ENCODE measurements at regions not wholly inside any gene's neighbourhood (a gene's known extent, or its start where the extent isn't known, plus 50 kb on each side); places are given as distances from the start of the nearest gene placed in this dataset.

GRCh38 chr9:121550041-121550440 lies 50.4 kb upstream of the GGTA1 start:
- Histone ChIP-seq H3K4me3 (peak overlapping the region in 1 of 5 donors; percentile 28), H3K4me1 (replicated peaks in 1 of 2) (peaks cover 0 to 8% of the 10 kb centered on the region in 2 donors), H3K27ac (no peak overlapping the region)
- no peak for ATAC-seq (replicated peaks in 6 of 8)
- in situ Hi-C loops (cut with MboI; ENCODE audit: low pct_unique_long_range_greater_than_20kb in 2 of 9, low sequenced_read_pairs in 9 of 9, unreplicated experiment in 9 of 9), result loop anchor here in 2 of 9 experiments (25.0 kb wide), 2 partner anchors 137 to 437 kb away; no protein-coding TSS in a partner anchor
- 60 to 94% (median 85%) methylated on average over 3 to 6 of the region's 6 CpGs; no CpG with 5 or more reads in 3 of the 10 experiments for WGBS, 10 experiments

DNA sequence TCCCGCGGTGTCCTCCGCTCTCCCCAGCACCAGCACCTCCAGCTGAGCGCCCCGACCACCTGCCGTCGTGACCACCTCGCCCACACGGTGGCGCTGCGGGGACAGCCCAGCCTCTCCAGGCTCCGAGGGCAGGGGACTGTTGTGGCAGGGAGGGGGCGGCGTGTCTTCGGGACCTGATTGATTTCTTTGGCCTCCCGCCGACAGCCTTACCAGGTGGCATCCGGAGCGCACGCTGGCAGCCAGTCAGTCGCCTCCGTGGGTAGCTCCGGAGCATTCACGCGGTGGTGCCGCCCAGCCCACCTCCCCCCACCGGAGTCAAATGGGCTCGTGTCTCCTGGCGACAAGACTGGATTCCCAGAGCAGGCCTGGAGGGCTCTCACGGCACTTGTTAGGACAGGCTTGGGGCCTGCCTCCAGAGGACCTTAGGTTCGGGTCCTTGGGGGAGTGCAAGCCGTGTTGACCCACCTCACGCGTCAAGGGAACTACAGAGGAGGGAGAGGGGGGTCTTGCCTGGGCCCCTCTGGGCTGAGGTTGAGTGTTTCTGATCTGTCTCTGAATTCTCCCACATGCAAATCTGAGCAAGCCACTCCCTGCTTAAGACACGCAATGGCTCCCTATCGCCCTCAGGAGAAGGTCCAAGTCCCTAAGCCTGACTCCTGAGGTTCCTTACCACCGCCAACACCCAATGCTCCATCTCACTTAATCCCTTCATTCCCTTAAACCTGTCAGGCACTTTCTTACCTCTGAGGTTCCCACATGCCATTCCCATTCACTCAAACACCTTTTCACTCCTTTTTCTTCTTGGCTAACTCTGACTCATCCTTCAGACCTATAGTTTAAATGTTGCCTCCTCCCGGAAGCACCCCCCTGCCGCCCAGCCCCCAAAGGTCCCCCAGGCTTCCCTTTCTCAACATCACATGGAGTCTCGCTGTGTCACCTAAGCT lies 51.2 kb upstream of the GGTA1 start:
- ATAC-seq (replicated peaks in 6 of 8), result peak; percentile 59 to 81 (median 76)
- in situ Hi-C loops (cut with MboI; ENCODE audit: low pct_unique_long_range_greater_than_20kb in 2 of 9, low sequenced_read_pairs in 9 of 9, unreplicated experiment in 9 of 9), result loop anchor here in 2 of 9 experiments (25.0 kb wide), 2 partner anchors 136 to 436 kb away; no protein-coding TSS in a partner anchor
- peaks cover 0 to 8% of the 10 kb centered on the region in 2 donors for H3K4me1 ChIP-seq (replicated peaks in 1 of 2)
- WGBS, 10 experiments, result 7 to 80% (median 60%) methylated on average over 1 to 10 of the region's 40 CpGs; no CpG with 5 or more reads in 3 of the 10 experiments
- H3K4me3 ChIP-seq, result peak overlapping the region; percentile 2 to 30 (median 17)
- H3K27ac ChIP-seq, result no peak overlapping the region

- no peak for ATAC-seq (replicated peaks in 6 of 8)
- H3K4me1 ChIP-seq (replicated peaks in 1 of 2), result peaks cover 0 to 5% of the 10 kb centered on the region in 2 donors
- no peak overlapping the region for H3K4me3 ChIP-seq
- WGBS, 10 experiments, result 32 to 90% (median 70%) methylated on average over 1 to 5 of the region's 9 CpGs; no CpG with 5 or more reads in 3 of the 10 experiments
- H3K27ac ChIP-seq, result no peak overlapping the region
- in situ Hi-C loops (cut with MboI; ENCODE audit: low pct_unique_long_range_greater_than_20kb in 2 of 9, low sequenced_read_pairs in 9 of 9, unreplicated experiment in 9 of 9), result loop anchor here in 2 of 9 experiments (25.0 kb wide), 2 partner anchors 135 to 435 kb away; no protein-coding TSS in a partner anchor
These were observed 52.5 kb upstream of the GGTA1 start for GRCh38 chr9:121551985-121552753.

DNA sequence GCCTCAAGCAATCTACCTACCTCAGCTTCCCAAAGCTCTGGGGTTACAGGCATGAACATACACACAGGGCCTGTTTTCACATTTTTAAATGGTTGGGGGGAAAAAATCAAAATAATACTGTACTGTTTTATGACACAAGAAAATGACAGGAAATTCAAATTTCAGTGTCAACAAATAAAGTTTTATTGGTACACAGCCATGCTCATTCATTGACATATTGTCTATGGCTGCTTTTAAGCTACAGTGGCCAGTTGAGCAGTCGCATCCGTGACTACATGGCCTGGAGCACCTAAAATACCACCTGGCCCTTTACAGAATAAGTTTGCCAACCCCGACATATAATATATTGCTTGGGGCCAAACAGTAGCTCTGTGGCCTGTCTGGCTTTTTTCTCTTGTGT lies 56.4 kb upstream of the GGTA1 start:
- no peak overlapping the region for H3K4me3 ChIP-seq
- in situ Hi-C loops (cut with MboI; ENCODE audit: low pct_unique_long_range_greater_than_20kb in 2 of 9, low sequenced_read_pairs in 9 of 9, unreplicated experiment in 9 of 9), result loop anchor here in 2 of 9 experiments (25.0 kb wide), 2 partner anchors 131 to 431 kb away; no protein-coding TSS in a partner anchor
- ATAC-seq (replicated peaks in 6 of 8), result no peak
- H3K4me1 ChIP-seq (replicated peaks in 1 of 2), result peaks cover 7 to 11% of the 10 kb centered on the region in 2 donors
- H3K27ac ChIP-seq, result no peak overlapping the region
- WGBS, 10 experiments, result 83 to 100% (median 95%) methylated on average over 1 to 3 of the region's 3 CpGs; no CpG with 5 or more reads in 2 of the 10 experiments

DNA sequence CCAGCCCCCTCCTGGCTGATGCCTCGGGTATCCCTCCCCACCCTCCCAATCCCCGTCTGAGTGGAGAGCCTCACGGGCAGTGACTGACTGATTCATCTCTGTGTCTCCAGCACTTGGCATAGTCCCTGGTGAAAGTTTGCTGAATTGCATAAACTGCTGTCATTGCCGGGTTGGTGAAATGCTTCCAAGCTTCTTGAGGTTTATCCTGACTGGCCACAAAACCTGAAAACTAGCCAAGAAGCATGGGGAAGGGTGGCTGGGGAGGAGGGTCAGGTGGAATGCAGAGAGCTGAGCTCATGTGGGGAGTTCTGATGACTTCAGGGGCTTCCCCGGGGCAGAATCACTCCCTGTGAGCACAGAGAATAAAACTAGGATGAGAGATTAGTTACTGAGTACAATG lies 56.9 kb upstream of the GGTA1 start:
- in situ Hi-C loops (cut with MboI; ENCODE audit: low pct_unique_long_range_greater_than_20kb in 2 of 9, low sequenced_read_pairs in 9 of 9, unreplicated experiment in 9 of 9), result loop anchor here in 2 of 9 experiments (25.0 kb wide), 2 partner anchors 131 to 431 kb away; no protein-coding TSS in a partner anchor
- H3K4me1 ChIP-seq (replicated peaks in 1 of 2), result peaks cover 7 to 11% of the 10 kb centered on the region in 2 donors
- H3K27ac ChIP-seq, result no peak overlapping the region
- WGBS, 10 experiments, result 0 to 80% (median 20%) methylated on average over 1 to 2 of the region's 5 CpGs; no CpG with 5 or more reads in 5 of the 10 experiments
- H3K4me3 ChIP-seq, result no peak overlapping the region
- ATAC-seq (replicated peaks in 6 of 8), result peak in 5 of 8 experiments; percentile 7 to 73 (median 35)

GRCh38 chr9:121557581-121558447 lies 58.2 kb upstream of the GGTA1 start:
- in situ Hi-C loops (cut with MboI; ENCODE audit: low pct_unique_long_range_greater_than_20kb in 2 of 9, low sequenced_read_pairs in 9 of 9, unreplicated experiment in 9 of 9), result loop anchor here in 2 of 9 experiments (25.0 kb wide), 2 partner anchors 129 to 429 kb away; no protein-coding TSS in a partner anchor
- Histone ChIP-seq H3K27ac (no peak overlapping the region), H3K4me1 (replicated peaks in 1 of 2) (peaks cover 7 to 11% of the 10 kb centered on the region in 2 donors), H3K4me3 (no peak overlapping the region)
- ATAC-seq (replicated peaks in 6 of 8), result peak in 7 of 8 experiments; percentile 25 to 90 (median 58)
- 0 to 80% (median 39%) methylated on average over 1 to 10 of the region's 15 CpGs; no CpG with 5 or more reads in 4 of the 10 experiments for WGBS, 10 experiments

DNA sequence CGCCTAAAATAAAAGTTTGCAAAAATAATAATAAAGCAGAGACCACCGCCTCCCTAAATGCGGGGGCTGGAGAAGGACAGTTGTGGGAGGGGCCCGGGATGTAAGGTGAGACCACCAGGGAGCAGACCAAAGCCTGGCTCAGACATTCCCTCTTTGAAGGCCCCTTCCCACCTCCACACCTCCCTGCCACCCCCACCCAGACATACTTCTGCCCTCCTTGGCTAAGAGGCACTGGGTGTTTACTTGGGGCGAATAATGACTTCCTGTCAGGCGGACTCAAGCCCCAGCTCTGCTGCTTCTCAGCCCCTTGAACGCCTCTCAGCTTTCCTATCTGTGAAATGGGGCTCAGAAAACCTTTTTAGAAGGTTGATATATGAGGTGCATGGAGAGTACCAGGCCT lies 58.8 kb upstream of the GGTA1 start:
- in situ Hi-C loops (cut with MboI; ENCODE audit: low pct_unique_long_range_greater_than_20kb in 2 of 9, low sequenced_read_pairs in 9 of 9, unreplicated experiment in 9 of 9), result loop anchor here in 2 of 9 experiments (25.0 kb wide), 2 partner anchors 129 to 429 kb away; no protein-coding TSS in a partner anchor
- WGBS, 10 experiments, result 0 to 100% (median 93%) methylated on average over 1 to 2 of the region's 7 CpGs; no CpG with 5 or more reads in 6 of the 10 experiments
- peaks cover 7 to 11% of the 10 kb centered on the region in 2 donors for H3K4me1 ChIP-seq (replicated peaks in 1 of 2)
- H3K27ac ChIP-seq, result no peak overlapping the region
- ATAC-seq (replicated peaks in 6 of 8), result no peak
- no peak overlapping the region for H3K4me3 ChIP-seq

- peak in 5 of 8 experiments; percentile 14 to 60 (median 58) for ATAC-seq (replicated peaks in 6 of 8)
- Histone ChIP-seq H3K27ac (no peak overlapping the region), H3K4me1 (replicated peaks in 1 of 2) (peaks cover 7 to 11% of the 10 kb centered on the region in 2 donors), H3K4me3 (no peak overlapping the region)
- in situ Hi-C loops (cut with MboI; ENCODE audit: low pct_unique_long_range_greater_than_20kb in 2 of 9, low sequenced_read_pairs in 9 of 9, unreplicated experiment in 9 of 9), result loop anchor here in 2 of 9 experiments (25.0 kb wide), 2 partner anchors 128 to 428 kb away; no protein-coding TSS in a partner anchor
- WGBS, 10 experiments, result 47 to 100% (median 97%) methylated on average over 1 to 5 of the region's 7 CpGs; no CpG with 5 or more reads in 2 of the 10 experiments
These were observed 59.5 kb upstream of the GGTA1 start for GRCh38 chr9:121559183-121559582.

DNA sequence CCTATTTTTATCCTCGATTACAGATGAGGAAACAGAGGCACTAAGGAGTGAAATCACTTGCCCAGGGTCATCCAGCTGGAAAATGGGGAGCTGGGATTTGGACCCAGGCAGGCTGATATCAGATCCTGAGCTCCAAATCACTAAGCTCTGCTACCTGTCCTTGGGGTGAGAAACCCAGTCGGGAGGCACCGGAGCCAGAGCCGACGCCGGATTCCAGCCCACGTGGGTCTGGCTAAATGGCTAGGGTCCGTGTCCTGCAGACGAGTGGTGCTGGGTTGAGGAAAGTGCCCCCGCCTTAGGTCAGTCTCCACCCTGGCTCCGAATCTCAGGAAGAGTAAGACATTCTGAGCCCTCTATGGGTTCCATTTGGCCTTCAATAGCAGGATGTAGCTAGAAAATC lies 61.3 kb upstream of the GGTA1 start:
- in situ Hi-C loops (cut with MboI; ENCODE audit: low pct_unique_long_range_greater_than_20kb in 2 of 9, low sequenced_read_pairs in 9 of 9, unreplicated experiment in 9 of 9), result loop anchor here in 2 of 9 experiments (25.0 kb wide), 2 partner anchors 126 to 426 kb away; no protein-coding TSS in a partner anchor
- no peak for ATAC-seq (replicated peaks in 6 of 8)
- WGBS, 10 experiments, result 91 to 100% (median 98%) methylated on average over 1 to 11 of the region's 11 CpGs; no CpG with 5 or more reads in 6 of the 10 experiments

GRCh38 chr9:121561385-121562222 lies 62.0 kb upstream of the GGTA1 start:
- Histone ChIP-seq H3K4me1 (replicated peaks in 1 of 2) (peaks cover 14% of the 10 kb centered on the region in 2 donors), H3K27ac (no peak overlapping the region), H3K4me3 (no peak overlapping the region)
- peak in 5 of 8 experiments; percentile 3 to 50 (median 7) for ATAC-seq (replicated peaks in 6 of 8)
- 60 to 100% (median 92%) methylated on average over 1 to 4 of the region's 7 CpGs; no CpG with 5 or more reads in 2 of the 10 experiments for WGBS, 10 experiments
- in situ Hi-C loops (cut with MboI; ENCODE audit: low pct_unique_long_range_greater_than_20kb in 2 of 9, low sequenced_read_pairs in 9 of 9, unreplicated experiment in 9 of 9), result loop anchor here in 2 of 9 experiments (25.0 kb wide), 2 partner anchors 126 to 426 kb away; no protein-coding TSS in a partner anchor

More for the DNA sequence above, 61.3 kb upstream of the GGTA1 start:
- Histone ChIP-seq H3K27ac (no peak overlapping the region), H3K4me1 (replicated peaks in 1 of 2) (peaks cover 7 to 11% of the 10 kb centered on the region in 2 donors), H3K4me3 (no peak overlapping the region)
